ENCODE measurements at regions not wholly inside any gene's neighbourhood (a gene's known extent, or its start where the extent isn't known, plus 50 kb on each side); places are given as distances from the start of the nearest gene placed in this dataset.

DNA sequence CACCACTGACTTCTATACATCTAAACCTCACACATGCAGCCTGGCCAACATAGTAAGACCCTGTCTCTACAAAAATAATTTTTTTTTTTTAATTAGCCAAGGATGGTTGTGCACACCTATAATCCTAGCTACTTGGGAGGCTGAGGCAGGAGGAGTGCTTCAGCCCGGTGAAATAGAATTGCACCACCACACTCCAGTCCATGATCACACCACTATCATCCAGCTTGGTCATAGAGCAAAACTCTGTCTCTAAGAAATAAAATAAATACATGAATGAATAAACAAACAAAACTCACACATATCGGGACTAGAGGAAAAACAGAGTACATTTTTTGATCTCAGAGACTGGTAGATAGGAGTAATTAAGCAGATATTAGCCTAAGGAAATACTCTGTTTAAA is 66.6 kb upstream of the PDE5A start:
- TF ChIP-seq CTCF (conservative IDR thresholded peaks at IDR 0.05; ENCODE audit: low read depth, low read length) = no peak
- TF ChIP-seq EZH2 (IDR thresholded peaks at IDR 0.05; ENCODE audit: low read length, unreplicated experiment) = no peak
- no peak for TF ChIP-seq EZH2phosphoT487 (IDR thresholded peaks at IDR 0.05; ENCODE audit: borderline replicate concordance, low read length)
